ENCODE measurements at regions not wholly inside any gene's neighbourhood (a gene's known extent, or its start where the extent isn't known, plus 50 kb on each side); places are given as distances from the start of the nearest gene placed in this dataset.

DNA sequence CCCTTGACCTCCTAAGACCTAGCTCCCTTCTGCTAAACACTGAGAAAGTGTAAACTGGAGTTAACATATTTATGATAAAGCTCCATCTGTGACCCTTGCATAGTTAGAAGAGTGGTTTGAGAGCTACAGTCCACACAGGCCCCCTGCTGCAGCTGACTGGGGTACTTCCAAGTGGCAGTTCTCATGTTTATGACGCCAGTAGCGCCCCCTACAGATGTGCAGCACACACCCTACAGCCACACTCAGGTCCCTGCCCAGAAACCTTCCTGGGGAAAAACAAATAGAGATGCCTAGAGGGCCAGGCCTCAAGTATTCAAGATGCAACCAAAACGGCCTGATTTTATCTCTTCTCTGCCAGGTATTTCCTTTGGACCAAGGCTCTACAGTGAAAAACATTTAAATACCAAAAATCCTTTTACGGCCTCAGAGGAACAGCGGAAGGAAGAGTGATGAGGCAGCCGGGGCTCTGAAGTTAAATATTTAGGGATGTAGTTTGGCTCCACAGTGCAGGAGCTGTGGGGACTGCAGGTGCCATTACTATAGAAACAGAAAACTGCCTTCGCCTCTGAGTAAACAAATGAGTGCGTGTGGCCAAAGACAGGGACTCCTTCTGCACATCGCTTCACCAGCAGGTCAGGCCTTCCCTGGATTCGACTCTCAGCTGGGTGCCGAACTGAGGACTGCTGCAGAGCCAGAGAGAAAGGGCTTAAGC, 553.1 kb downstream of the EFNB2 start:
- no peak for DNase-seq (ENCODE audit: low spot score)

GRCh38 chr13:105979131-105980011, 556.1 kb downstream of the EFNB2 start:
- no peak for DNase-seq (ENCODE audit: low spot score)

GRCh38 chr13:105974380-105974779, 561.1 kb downstream of the EFNB2 start:
- DNase-seq (ENCODE audit: low spot score), result no peak

GRCh38 chr13:105972811-105973590, 562.5 kb downstream of the EFNB2 start:
- DNase-seq (ENCODE audit: low spot score), result no peak

DNA sequence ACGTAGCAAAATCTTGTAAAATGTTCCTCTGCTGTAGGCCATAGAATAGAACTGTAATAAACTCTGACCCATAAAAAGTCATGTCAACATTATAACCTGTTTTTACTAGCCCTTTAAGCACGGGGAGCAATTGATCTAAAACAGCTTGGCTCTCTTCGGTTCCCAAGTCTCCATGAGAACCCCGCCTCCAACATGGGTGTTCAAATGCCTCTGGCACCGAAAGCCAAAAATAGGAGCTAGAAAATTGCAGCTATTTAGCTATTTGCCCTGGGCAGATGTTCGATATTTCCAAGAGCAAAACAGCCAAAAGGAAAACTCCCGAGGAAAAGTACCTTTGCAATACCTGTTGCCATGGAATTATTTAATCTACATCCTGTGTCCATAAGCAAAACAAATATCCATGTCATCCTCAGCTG, 563.1 kb downstream of the EFNB2 start:
- DNase-seq (ENCODE audit: low spot score), result no peak

GRCh38 chr13:105971738-105972137, 563.7 kb downstream of the EFNB2 start:
- no peak for DNase-seq (ENCODE audit: low spot score)

GRCh38 chr13:105971312-105971711, 564.1 kb downstream of the EFNB2 start:
- DNase-seq (ENCODE audit: low spot score), result no peak

DNA sequence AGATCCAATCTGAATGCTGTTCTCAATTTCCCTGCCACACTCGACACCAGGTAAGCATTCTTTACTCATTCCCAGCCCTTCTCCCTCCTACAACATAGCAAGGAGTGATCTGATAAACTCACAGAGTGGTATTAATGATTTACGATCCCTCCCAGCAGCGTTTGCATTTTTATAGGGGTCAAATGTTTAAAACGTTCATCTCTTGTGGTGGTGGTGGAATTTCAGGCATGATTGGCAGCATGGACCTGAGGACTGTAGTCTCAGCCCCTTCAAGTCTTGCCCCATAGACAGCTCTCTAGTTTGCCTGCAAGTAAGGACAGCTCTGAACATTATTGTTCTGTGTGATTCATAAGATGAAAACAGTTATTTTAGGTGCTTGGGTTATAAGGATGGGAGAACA, 565.7 kb downstream of the EFNB2 start:
- no peak for DNase-seq (ENCODE audit: low spot score)

- no peak for DNase-seq (ENCODE audit: low spot score)
Measured at GRCh38 chr13:105965910-105966309, 569.6 kb downstream of the EFNB2 start.

DNA sequence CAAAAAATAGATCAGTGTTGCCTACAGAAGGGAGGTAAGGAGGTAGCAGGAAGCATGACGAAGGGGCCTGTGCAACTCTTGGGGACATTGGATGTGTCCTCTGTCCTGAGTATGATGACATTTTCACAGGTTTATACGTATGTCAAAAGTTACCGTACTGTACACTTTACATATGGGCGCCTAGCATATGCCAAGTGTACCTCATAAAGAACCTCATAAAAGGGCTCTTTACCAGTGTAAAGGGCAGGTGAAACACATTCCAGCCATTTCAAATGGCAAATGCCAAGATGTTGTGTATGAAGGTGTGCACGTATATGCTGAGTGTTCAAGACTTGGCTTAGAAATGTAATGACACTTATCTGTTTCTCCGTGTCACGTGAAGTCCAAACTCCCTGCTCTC, 573.4 kb downstream of the EFNB2 start:
- DNase-seq (ENCODE audit: low spot score), result no peak

DNA sequence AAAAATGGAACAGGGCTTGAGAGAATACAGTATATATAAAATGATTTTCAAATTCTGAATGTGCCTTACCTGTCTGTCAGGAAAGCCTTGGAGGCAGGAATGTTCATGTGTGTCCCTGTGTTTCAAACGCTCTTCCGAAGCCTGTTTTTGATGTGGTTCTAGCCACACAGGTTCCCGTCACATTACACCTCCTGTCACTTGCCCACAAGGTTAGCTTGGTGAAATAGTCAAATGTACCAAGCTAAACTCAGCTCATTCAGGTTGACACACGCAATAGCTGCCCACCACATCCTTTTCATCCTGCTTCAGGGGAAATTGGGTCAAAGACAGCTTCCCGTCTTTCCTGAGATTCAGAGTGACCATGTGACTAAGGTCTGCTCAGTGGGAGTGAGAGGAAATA, 574.0 kb downstream of the EFNB2 start:
- no peak for DNase-seq (ENCODE audit: low spot score)

GRCh38 chr13:105960326-105960725, 575.1 kb downstream of the EFNB2 start:
- no peak for DNase-seq (ENCODE audit: low spot score)

DNA sequence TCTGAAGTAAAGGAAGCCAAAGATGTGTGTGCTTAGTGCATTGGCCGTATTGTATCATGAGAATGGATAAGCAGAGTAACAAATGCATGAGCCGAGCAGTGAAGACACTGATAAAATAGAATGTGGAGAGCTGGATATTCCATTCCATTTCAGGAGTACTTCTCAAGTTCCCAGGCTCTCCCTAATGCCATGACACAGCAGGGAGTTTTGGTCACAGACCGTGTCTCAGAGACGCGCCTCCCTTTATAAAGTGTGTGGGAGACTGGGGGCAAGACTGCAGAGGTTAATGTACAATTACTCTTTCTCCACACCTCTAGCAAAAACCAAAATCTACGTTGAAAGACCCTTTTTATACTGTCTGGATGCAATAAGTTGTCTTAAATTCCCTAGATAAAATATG, 575.6 kb downstream of the EFNB2 start:
- no peak for DNase-seq (ENCODE audit: low spot score)

DNA sequence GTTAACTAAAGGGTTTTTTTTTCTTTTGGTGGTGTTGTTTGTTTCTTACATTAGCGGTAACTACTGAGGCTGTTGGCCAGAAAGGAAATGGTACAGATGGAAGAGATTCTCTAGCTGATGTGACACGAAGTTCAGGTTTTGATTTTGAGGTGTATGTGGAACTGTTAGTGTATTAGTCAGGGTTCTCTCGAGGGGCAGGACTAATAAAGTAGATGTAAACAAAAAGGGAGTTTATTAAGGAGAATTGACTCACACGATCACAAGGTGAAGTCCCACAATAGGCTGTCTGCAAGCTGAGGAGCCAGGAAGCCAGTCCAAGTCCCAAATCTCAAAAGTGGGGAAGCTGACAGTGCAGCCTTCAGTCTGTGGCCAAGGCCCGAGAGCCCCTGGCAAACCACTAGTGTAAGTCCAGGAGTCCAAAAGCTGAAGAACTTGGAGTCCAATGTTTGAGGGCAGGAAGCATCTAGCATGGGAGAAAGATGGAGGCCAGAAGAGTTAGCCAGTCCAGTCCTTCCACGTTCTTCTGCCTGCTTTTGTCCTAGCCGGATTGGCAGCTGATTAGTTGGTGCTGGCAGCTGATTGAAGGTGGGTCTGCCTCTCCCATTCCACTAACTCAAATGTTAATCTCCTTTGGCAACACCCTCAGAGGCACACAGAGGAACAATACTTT, 577.6 kb downstream of the EFNB2 start:
- no peak for DNase-seq (ENCODE audit: low spot score)

DNA sequence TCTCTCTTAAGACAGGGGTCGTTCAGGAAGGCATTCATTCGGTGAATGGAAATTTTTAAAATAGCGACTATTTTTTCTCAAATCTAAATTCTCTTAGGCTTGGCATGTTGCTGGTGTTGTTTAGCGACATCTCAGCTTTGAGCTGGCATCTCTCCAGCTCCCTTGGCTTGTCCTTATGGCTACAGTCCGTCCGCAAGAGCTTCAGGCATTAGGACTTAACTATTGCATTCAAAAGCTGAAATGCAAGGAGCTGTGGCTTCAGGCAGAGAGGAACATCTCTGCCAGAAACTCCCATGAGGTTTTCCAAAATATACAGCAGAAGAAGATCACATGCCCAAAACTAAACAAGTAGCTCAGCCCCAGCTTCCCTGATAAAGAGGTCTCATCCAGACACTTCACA, 578.5 kb downstream of the EFNB2 start:
- DNase-seq (ENCODE audit: low spot score), result no peak

GRCh38 chr13:105952973-105953290, 582.5 kb downstream of the EFNB2 start:
- DNase-seq (ENCODE audit: low spot score), result no peak

GRCh38 chr13:105952233-105952972, 583.1 kb downstream of the EFNB2 start:
- no peak for DNase-seq (ENCODE audit: low spot score)

DNA sequence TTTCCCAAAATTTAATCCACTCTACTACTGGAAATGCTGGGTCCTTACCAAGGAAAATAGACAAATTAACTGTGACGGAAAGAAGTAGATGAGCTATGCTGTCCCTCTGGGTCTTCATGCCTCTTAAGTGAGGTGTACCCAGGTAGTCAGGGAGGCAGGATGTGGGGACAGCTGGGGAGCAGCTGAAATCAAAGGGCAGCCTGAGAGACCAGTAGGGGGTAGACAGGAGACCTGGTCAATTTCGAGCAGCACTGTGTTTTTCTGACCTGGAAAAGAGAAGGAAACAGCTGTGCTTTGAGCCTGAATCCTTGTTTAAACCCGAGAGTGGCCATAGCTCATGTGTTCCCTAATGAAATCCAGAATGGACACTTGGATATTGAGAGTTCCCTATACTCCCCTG, 587.3 kb downstream of the EFNB2 start:
- DNase-seq (ENCODE audit: low spot score), result no peak

- no peak for DNase-seq (ENCODE audit: low spot score)
Measured at GRCh38 chr13:105940882-105941281, 594.6 kb downstream of the EFNB2 start.

GRCh38 chr13:105937451-105937850, 598.0 kb downstream of the EFNB2 start:
- DNase-seq (ENCODE audit: low spot score), result no peak

GRCh38 chr13:105936816-105937215, 598.6 kb downstream of the EFNB2 start:
- DNase-seq (ENCODE audit: low spot score), result no peak

DNA sequence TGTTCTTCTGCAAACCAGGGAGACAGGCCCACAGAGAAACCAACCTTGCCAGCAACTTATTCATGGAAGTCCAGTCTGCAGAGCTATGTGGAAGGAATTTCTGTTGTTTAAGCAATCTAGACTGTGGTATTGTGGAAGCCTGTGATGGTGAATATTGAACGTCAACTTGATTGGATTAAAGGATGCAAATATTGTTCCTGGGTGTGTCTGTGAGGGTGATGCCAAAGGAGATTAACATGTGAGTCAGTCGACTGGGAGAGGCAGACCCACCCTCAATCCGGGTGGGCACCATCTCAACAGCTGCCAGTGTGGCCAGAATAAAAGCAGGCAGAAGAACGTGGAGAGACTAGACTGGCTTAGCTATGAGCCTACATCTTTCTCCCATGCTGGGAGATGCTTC, 606.0 kb downstream of the EFNB2 start:
- no peak for DNase-seq (ENCODE audit: low spot score)
